Testis (tissue), 2 donors: ENCODE measurements at regions not wholly inside any gene's neighbourhood (a gene's known extent, or its start where the extent isn't known, plus 50 kb on each side); places are given as distances from the start of the nearest gene placed in this dataset.

Source experiments
- POLR2A ChIP-seq: fragments of 450-650 bp; IDR thresholded peaks from one replicate; pipeline ENCODE4 v1.6.1; 2017; ENCODE audit warnings: antibody characterized with exemption, mild to moderate bottlenecking, moderate library complexity
- TF ChIP-seq, protein P1 (sequence below), 3 experiments: fragments of 450-650 bp in 2 of 3; fragments of 200-600 bp in 1 of 3; sonication (generic) in 1 of 3; IDR thresholded peaks; one replicate each; pipeline ENCODE4 v1.5.1; 2016 to 2019; ENCODE audit warnings: antibody characterized with exemption in 3 of 3, mild to moderate bottlenecking in 2 of 3, moderate library complexity in 1 of 3

DNA sequence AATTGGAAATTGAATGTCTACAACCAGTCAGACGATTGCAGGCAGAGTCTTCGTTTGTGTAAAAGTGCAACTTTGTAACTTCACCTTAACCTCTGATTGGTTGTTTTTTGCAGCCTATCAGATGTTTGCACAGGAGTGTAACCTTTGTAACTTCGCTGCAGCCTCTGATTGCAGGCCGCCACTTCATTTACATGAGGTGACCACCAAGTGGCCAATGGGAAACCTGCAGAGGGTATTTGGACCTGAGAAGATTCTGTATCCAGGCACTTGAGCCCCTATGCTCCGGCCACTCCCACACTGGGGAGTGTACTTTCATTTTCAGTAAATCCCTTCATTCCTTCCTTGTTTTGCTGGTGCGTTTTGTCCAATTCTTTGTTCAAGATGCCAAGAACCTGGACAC, 68.1 kb upstream of the PFN2 start:
- TF ChIP-seq POLR2A: no peak
- TF ChIP-seq, protein P1, sequence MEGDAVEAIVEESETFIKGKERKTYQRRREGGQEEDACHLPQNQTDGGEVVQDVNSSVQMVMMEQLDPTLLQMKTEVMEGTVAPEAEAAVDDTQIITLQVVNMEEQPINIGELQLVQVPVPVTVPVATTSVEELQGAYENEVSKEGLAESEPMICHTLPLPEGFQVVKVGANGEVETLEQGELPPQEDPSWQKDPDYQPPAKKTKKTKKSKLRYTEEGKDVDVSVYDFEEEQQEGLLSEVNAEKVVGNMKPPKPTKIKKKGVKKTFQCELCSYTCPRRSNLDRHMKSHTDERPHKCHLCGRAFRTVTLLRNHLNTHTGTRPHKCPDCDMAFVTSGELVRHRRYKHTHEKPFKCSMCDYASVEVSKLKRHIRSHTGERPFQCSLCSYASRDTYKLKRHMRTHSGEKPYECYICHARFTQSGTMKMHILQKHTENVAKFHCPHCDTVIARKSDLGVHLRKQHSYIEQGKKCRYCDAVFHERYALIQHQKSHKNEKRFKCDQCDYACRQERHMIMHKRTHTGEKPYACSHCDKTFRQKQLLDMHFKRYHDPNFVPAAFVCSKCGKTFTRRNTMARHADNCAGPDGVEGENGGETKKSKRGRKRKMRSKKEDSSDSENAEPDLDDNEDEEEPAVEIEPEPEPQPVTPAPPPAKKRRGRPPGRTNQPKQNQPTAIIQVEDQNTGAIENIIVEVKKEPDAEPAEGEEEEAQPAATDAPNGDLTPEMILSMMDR (IDR thresholded peaks at IDR 0.05): no peak
